ENCODE measurements at regions not wholly inside any gene's neighbourhood (a gene's known extent, or its start where the extent isn't known, plus 50 kb on each side); places are given as distances from the start of the nearest gene placed in this dataset.

GRCh38 chr5:178784391-178784790 lies 53.9 kb upstream of the ZNF354A start:
- Histone ChIP-seq H3K27ac (ENCODE audit: insufficient read depth, low read length) (no peak overlapping the region), H4K20me1 (ENCODE audit: control insufficient read depth, extremely low read depth, insufficient read depth, low read length) (no peaks in the 10 kb centered on the region), H3K4me1 (ENCODE audit: control insufficient read depth, extremely low read depth, insufficient read depth, low read length) (no peaks in the 10 kb centered on the region), H3K9me3 (ENCODE audit: control insufficient read depth, insufficient read depth, low read depth, low read length) (no peaks in the 10 kb centered on the region), H2AFZ (ENCODE audit: low read length) (no peak overlapping the region), H3K4me3 (replicated peaks in 1 of 4; ENCODE audit: control extremely low read depth in 1 of 4, insufficient read depth in 1 of 4, low read depth in 3 of 4, low read length in 4 of 4) (no peak overlapping the region), H3K9ac (ENCODE audit: insufficient read depth, low read length) (no peak overlapping the region), H3K27me3 (ENCODE audit: control insufficient read depth, insufficient read depth, low read length) (no peaks in the 10 kb centered on the region), H3K79me2 (ENCODE audit: control insufficient read depth, insufficient read depth, low read length) (no peaks in the 10 kb centered on the region), H3K4me2 (ENCODE audit: extremely low read depth, insufficient read depth, low read length) (no peak overlapping the region), H3K36me3 (ENCODE audit: control insufficient read depth, insufficient read depth, low read length) (no peaks in the 10 kb centered on the region)
- no peak for TF ChIP-seq EZH2 (IDR thresholded peaks at IDR 0.05; ENCODE audit: low read length, missing control alignments)
- TF ChIP-seq, protein P1, sequence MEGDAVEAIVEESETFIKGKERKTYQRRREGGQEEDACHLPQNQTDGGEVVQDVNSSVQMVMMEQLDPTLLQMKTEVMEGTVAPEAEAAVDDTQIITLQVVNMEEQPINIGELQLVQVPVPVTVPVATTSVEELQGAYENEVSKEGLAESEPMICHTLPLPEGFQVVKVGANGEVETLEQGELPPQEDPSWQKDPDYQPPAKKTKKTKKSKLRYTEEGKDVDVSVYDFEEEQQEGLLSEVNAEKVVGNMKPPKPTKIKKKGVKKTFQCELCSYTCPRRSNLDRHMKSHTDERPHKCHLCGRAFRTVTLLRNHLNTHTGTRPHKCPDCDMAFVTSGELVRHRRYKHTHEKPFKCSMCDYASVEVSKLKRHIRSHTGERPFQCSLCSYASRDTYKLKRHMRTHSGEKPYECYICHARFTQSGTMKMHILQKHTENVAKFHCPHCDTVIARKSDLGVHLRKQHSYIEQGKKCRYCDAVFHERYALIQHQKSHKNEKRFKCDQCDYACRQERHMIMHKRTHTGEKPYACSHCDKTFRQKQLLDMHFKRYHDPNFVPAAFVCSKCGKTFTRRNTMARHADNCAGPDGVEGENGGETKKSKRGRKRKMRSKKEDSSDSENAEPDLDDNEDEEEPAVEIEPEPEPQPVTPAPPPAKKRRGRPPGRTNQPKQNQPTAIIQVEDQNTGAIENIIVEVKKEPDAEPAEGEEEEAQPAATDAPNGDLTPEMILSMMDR (conservative IDR thresholded peaks at IDR 0.05 in 1 of 2, IDR thresholded peaks at IDR 0.05 in 1 of 2; ENCODE audit: low read depth in 1 of 2, low read length in 2 of 2), result no peak
- DNase-seq (ENCODE audit: low read depth in 2 of 2), result no peak

GRCh38 chr5:178781936-178782335 lies 51.5 kb upstream of the ZNF354A start:
- H3K9ac ChIP-seq (ENCODE audit: insufficient read depth, low read length), result no peak overlapping the region
- H3K4me2 ChIP-seq (ENCODE audit: extremely low read depth, insufficient read depth, low read length), result no peak overlapping the region
- H3K79me2 ChIP-seq (ENCODE audit: control insufficient read depth, insufficient read depth, low read length), result no peaks in the 10 kb centered on the region
- no peaks in the 10 kb centered on the region for H4K20me1 ChIP-seq (ENCODE audit: control insufficient read depth, extremely low read depth, insufficient read depth, low read length)
- H3K4me3 ChIP-seq (replicated peaks in 1 of 4; ENCODE audit: control extremely low read depth in 1 of 4, insufficient read depth in 1 of 4, low read depth in 3 of 4, low read length in 4 of 4), result no peak overlapping the region
- TF ChIP-seq EZH2 (IDR thresholded peaks at IDR 0.05; ENCODE audit: low read length, missing control alignments), result no peak
- TF ChIP-seq, protein P1 (conservative IDR thresholded peaks at IDR 0.05 in 1 of 2, IDR thresholded peaks at IDR 0.05 in 1 of 2; ENCODE audit: low read depth in 1 of 2, low read length in 2 of 2), result no peak
- no peak overlapping the region for H2AFZ ChIP-seq (ENCODE audit: low read length)
- no peaks in the 10 kb centered on the region for H3K27me3 ChIP-seq (ENCODE audit: control insufficient read depth, insufficient read depth, low read length)
- no peak for DNase-seq (ENCODE audit: low read depth in 2 of 2)
- H3K9me3 ChIP-seq (ENCODE audit: control insufficient read depth, insufficient read depth, low read depth, low read length), result no peaks in the 10 kb centered on the region
- H3K4me1 ChIP-seq (ENCODE audit: control insufficient read depth, extremely low read depth, insufficient read depth, low read length), result no peaks in the 10 kb centered on the region
- H3K36me3 ChIP-seq (ENCODE audit: control insufficient read depth, insufficient read depth, low read length), result no peaks in the 10 kb centered on the region
- no peak overlapping the region for H3K27ac ChIP-seq (ENCODE audit: insufficient read depth, low read length)

DNA sequence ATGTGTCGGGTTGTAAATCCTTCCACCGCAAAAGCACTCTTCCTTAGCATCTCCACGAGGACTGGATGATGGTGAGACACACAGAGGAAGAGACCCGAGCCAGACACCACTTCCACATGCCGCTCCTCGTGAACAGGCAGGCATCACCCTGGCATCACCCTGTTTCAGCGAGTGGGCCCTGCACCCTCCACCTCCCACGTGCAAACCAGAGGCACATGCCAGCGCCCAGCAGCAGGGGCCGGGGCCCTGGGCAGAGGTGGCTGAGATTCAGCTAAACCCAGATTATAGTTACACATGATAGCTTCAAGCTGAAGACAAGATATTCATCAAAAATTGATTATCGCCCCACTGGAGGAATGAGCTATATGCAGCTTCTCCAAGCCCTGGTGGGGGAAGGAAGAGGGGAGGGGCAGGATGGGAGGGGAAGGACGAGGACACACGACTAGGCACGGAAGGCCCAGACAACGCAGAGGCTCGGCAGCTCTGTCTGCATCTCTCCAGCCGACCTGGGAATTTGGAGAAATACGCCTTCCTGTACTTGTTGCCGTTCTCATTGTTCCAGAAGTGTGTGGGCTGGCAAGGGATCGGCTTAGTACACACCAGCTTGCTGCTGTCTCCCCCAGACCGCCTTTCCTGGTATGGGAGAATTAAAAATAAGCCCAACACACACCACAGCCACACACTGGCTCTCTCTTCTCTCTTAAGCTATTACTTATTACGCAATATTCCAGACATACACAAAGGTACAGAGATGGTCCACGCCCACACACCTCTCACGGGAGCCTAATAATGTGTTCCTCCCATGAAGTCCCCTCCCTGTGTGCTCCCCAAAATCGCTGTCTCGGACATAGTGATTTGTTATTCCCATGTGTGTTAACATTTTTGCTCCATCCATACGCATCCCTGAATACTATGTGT lies 50.4 kb upstream of the ZNF354A start:
- no peak for TF ChIP-seq EZH2 (IDR thresholded peaks at IDR 0.05; ENCODE audit: low read length, missing control alignments)
- TF ChIP-seq, protein P1 (conservative IDR thresholded peaks at IDR 0.05 in 1 of 2, IDR thresholded peaks at IDR 0.05 in 1 of 2; ENCODE audit: low read depth in 1 of 2, low read length in 2 of 2), result no peak
- no peaks in the 10 kb centered on the region for H3K79me2 ChIP-seq (ENCODE audit: control insufficient read depth, insufficient read depth, low read length)
- DNase-seq (ENCODE audit: low read depth in 2 of 2), result no peak
- H3K4me2 ChIP-seq (ENCODE audit: extremely low read depth, insufficient read depth, low read length), result no peak overlapping the region
- no peak overlapping the region for H3K27ac ChIP-seq (ENCODE audit: insufficient read depth, low read length)
- no peaks in the 10 kb centered on the region for H3K36me3 ChIP-seq (ENCODE audit: control insufficient read depth, insufficient read depth, low read length)
- no peaks in the 10 kb centered on the region for H3K27me3 ChIP-seq (ENCODE audit: control insufficient read depth, insufficient read depth, low read length)
- H4K20me1 ChIP-seq (ENCODE audit: control insufficient read depth, extremely low read depth, insufficient read depth, low read length), result no peaks in the 10 kb centered on the region
- no peaks in the 10 kb centered on the region for H3K9me3 ChIP-seq (ENCODE audit: control insufficient read depth, insufficient read depth, low read depth, low read length)
- no peaks in the 10 kb centered on the region for H3K4me1 ChIP-seq (ENCODE audit: control insufficient read depth, extremely low read depth, insufficient read depth, low read length)
- no peak overlapping the region for H3K9ac ChIP-seq (ENCODE audit: insufficient read depth, low read length)
- no peak overlapping the region for H2AFZ ChIP-seq (ENCODE audit: low read length)
- H3K4me3 ChIP-seq (replicated peaks in 1 of 4; ENCODE audit: control extremely low read depth in 1 of 4, insufficient read depth in 1 of 4, low read depth in 3 of 4, low read length in 4 of 4), result no peak overlapping the region

Measured in fibroblast of lung (primary cell).